Right renal cortex interstitium (tissue), 3 donors: ENCODE measurements at regions not wholly inside any gene's neighbourhood (a gene's known extent, or its start where the extent isn't known, plus 50 kb on each side); places are given as distances from the start of the nearest gene placed in this dataset.
"Not testable (repeated sequence)": the region's sequence is repeated elsewhere in the genome, so short reads cannot be mapped to it uniquely, and the experiment has no call there.

ENCODE experiments used
- DNase-seq, 3 donors: peaks; one replicate each; pipeline ENCODE4 v3.0.0-alpha.2; 2013; ENCODE audit warnings: low read depth in 3 of 3, low spot score in 2 of 3

DNA sequence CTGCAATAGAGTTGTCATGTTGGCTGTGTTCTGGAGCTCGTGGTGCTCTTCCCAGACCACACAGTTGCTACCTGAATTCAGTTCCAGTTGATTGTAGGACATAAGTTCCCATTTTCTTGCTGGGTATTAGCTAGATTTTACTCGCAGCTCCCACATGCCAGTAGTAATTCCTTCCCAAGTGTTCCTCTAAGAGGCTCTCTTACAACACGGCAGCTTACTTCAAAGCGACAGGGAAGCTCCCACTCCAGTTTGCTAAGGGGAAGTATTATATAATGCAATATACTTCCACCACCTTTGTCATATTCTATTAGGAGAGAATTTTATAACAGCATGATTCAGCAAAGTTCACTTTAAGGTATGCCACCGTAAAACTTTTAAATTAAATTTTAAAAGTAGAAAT, 623.0 kb downstream of the SLCO4C1 start:
- no peak for DNase-seq

- no peak for DNase-seq
Observed at GRCh38 chr5:101664071-101664791, 631.9 kb downstream of the SLCO4C1 start.

- DNase-seq = no peak
Observed at GRCh38 chr5:101663543-101663942, 632.5 kb downstream of the SLCO4C1 start.

- no peak for DNase-seq
Observed at GRCh38 chr5:101662263-101662662, 633.8 kb downstream of the SLCO4C1 start.

- no peak for DNase-seq
Observed at GRCh38 chr5:101658433-101658832, 637.7 kb downstream of the SLCO4C1 start.

GRCh38 chr5:101653996-101654395, 642.1 kb downstream of the SLCO4C1 start:
- no peak for DNase-seq

GRCh38 chr5:101647861-101648260, 648.2 kb downstream of the SLCO4C1 start:
- DNase-seq = no peak

DNA sequence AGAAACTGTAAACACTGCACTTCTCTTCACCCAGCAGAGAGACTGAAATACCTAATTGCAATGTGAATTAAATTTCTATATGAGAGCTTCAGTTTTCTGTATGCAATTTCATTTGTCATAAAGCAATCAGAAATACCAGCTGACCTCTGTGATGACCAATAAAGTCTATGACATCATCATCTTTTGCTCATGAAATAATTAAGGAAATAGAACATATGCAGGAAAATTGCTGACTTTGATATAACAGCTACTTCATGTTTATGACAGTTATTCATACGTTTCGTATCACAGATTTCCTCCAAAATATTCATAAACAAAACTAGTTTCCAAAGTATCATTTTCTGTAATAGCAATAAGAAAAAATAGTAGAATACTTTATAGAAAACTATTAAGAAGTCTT, 652.3 kb downstream of the SLCO4C1 start:
- no peak for DNase-seq

DNA sequence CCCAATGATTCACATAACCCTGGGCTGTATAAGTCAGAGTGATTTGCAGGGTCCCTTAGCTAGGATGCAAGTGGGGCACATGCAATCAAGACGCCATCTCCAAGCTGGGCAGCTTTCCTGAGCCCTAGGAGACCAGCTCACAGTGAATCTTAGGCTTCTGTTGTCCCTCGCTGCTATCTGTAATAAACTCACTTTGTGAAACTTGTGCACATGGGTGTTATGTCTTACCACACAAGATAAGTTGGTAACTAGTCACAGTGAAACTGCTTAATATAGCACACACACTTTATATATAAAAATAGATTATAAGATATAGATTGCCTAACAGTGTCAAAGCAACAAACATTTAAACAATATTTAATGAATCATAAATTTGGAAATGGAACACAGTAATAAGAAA, 658.5 kb downstream of the SLCO4C1 start:
- DNase-seq = no peak

GRCh38 chr5:101627770-101628169, 668.3 kb downstream of the SLCO4C1 start:
- DNase-seq = not testable (repeated sequence)

- DNase-seq = no peak
Observed at GRCh38 chr5:101626572-101626971, 669.5 kb downstream of the SLCO4C1 start.

GRCh38 chr5:101611039-101611438, 685.0 kb downstream of the SLCO4C1 start:
- no peak for DNase-seq

- DNase-seq = no peak
Observed at GRCh38 chr5:101608322-101608721, 687.8 kb downstream of the SLCO4C1 start.

- no peak for DNase-seq
Observed at GRCh38 chr5:101605700-101606099, 690.4 kb downstream of the SLCO4C1 start.

GRCh38 chr5:101600614-101601013, 695.5 kb downstream of the SLCO4C1 start:
- no peak for DNase-seq

GRCh38 chr5:101590384-101590783, 687.3 kb upstream of the ST8SIA4 start:
- no peak for DNase-seq

GRCh38 chr5:101585366-101585765, 682.3 kb upstream of the ST8SIA4 start:
- no peak for DNase-seq

DNA sequence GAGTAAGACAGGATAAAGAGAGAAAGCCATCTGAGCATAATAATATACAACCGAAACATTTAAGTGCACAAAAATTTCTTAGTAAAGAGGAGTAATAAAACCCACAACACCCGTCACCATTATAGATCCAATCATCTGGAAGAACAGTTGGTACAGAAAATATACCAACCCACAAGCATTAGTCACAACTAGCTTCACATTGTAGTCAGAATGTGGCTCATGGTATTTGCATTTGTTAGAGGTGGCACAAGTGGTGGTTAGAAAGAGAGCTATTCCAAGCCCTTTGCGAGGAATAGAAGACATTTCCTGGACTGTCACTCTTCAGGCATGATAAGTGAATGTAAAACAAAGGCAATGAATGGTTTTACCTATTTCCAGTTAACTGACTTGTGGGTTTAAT, 677.5 kb upstream of the ST8SIA4 start:
- DNase-seq = no peak

GRCh38 chr5:101574017-101574416, 670.9 kb upstream of the ST8SIA4 start:
- no peak for DNase-seq

GRCh38 chr5:101561018-101561417, 657.9 kb upstream of the ST8SIA4 start:
- no peak for DNase-seq

DNA sequence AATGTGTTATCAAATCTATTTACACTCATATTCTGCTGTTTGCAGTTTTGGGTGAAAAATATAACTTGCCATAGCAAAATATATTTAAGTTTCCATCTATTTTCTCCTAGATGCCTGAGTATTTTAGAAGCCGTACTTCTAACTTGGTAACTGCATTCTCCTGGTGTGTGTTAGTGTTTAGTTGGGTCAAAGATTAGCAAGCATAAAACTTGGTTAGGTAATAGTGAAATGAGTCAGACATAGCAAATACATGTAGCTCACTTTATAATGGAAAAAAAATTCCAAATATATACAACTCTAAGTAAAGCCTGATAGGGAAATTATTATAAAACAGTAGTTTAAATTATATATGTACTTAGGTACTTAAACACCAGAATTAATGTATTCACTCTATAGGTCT, 640.7 kb upstream of the ST8SIA4 start:
- DNase-seq = no peak

DNA sequence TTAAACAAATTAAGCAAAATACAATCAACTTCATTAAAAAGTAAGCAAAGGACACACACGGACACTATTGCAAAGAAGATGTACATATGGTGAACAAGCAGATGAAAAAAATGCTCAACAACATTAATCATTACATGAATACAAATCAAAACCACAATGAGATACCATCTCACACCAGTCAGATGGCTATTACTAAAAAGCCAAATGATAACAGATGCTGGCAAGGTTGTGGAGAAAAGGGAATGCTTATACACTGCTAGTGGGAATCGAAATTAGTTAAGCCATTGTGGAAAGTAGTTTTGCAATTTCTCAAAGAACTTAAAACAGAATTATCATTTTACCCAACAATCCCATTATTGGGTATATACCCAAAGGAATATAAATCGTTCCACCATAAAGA, 636.2 kb upstream of the ST8SIA4 start:
- DNase-seq = no peak

DNA sequence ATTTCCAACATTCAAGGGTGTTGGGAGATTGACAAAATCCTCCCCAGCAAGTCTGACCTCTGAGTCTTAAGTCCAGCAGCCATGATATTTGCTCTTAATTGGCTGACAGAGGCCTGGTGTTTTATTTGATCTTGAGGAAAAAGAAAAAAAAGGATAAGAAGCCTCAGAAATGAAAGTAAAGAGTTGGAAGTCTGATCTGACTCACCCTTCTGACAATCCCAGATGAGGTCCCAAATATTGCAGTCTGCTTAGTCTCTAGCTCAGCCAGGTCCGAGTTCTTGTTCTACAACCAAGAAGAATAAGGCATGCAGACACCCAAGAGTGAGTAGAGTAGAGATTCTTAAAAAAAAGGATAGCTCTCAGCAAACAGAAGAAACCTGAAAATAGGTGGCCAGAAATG, 632.5 kb upstream of the ST8SIA4 start:
- no peak for DNase-seq
